ENCODE measurements at regions not wholly inside any gene's neighbourhood (a gene's known extent, or its start where the extent isn't known, plus 50 kb on each side); places are given as distances from the start of the nearest gene placed in this dataset.

GRCh38 chr5:124502551-124502950, 243.9 kb downstream of the ZNF608 start:
- TF ChIP-seq POLR2A (IDR thresholded peaks at IDR 0.05) (no peak), CTCF (IDR thresholded peaks at IDR 0.05) (no peak)

Measured in thyroid gland (tissue), 4 donors.